SH-SY5Y (cell line): ENCODE measurements at regions not wholly inside any gene's neighbourhood (a gene's known extent, or its start where the extent isn't known, plus 50 kb on each side); places are given as distances from the start of the nearest gene placed in this dataset.

Source experiments
- GATA2 ChIP-seq: IDR thresholded peaks from 2 replicates; pipeline ENCODE4 v1.6.1; 2011; ENCODE audit warnings: mild to moderate bottlenecking, low read depth, low read length
- GATA3 ChIP-seq: IDR thresholded peaks from 2 replicates; pipeline ENCODE4 v1.6.1; 2011; ENCODE audit warnings: low read depth, mild to moderate bottlenecking, low read length, moderate library complexity

GRCh38 chr14:61891810-61892209 lies 129.6 kb downstream of the SNAPC1 start:
- no peak for TF ChIP-seq GATA2
- TF ChIP-seq GATA3 = no peak
